ENCODE measurements at regions not wholly inside any gene's neighbourhood (a gene's known extent, or its start where the extent isn't known, plus 50 kb on each side); places are given as distances from the start of the nearest gene placed in this dataset.
"Not testable (repeated sequence)": the region's sequence is repeated elsewhere in the genome, so short reads cannot be mapped to it uniquely, and the experiment has no call there.

- H3K27me3 ChIP-seq (ENCODE audit: low read depth) = no peaks in the 10 kb centered on the region
- intact Hi-C loops (cut with DNase I) = no loop called here
- no peaks in the 10 kb centered on the region for H3K4me1 ChIP-seq
- ATAC-seq (no peak), DNase-seq (no peak)
- H3K36me3 ChIP-seq = no peaks in the 10 kb centered on the region
- TF ChIP-seq CTCF (IDR thresholded peaks at IDR 0.05) = no peak
- H3K9me3 ChIP-seq = no peaks in the 10 kb centered on the region
- H3K27ac ChIP-seq = no peak overlapping the region
- H3K4me3 ChIP-seq = no peak overlapping the region
Measured at GRCh38 chr6:69555088-69555638, 241.6 kb downstream of the LMBRD1 start.

- H3K27ac ChIP-seq = no peak overlapping the region
- intact Hi-C loops (cut with DNase I) = no loop called here
- H3K27me3 ChIP-seq (ENCODE audit: low read depth) = no peaks in the 10 kb centered on the region
- no peaks in the 10 kb centered on the region for H3K9me3 ChIP-seq
- no peaks in the 10 kb centered on the region for H3K4me1 ChIP-seq
- no peaks in the 10 kb centered on the region for H3K36me3 ChIP-seq
- no peak for ATAC-seq
- no peak for TF ChIP-seq CTCF (IDR thresholded peaks at IDR 0.05)
- DNase-seq = no peak
- no peak overlapping the region for H3K4me3 ChIP-seq
Measured at GRCh38 chr6:69542494-69542893, 254.3 kb downstream of the LMBRD1 start.

- H3K4me3 ChIP-seq = no peak overlapping the region
- no peak overlapping the region for H3K27ac ChIP-seq
- no peaks in the 10 kb centered on the region for H3K9me3 ChIP-seq
- DNase-seq (no peak), ATAC-seq (no peak)
- no peaks in the 10 kb centered on the region for H3K27me3 ChIP-seq (ENCODE audit: low read depth)
- no peaks in the 10 kb centered on the region for H3K36me3 ChIP-seq
- intact Hi-C loops (cut with DNase I) = no loop called here
- TF ChIP-seq CTCF (IDR thresholded peaks at IDR 0.05) = no peak
- no peaks in the 10 kb centered on the region for H3K4me1 ChIP-seq
Measured at GRCh38 chr6:69527921-69528476, 268.8 kb downstream of the LMBRD1 start.

GRCh38 chr6:69515480-69515879, 281.3 kb downstream of the LMBRD1 start:
- H3K27ac ChIP-seq; DNase-seq; H3K9me3 ChIP-seq; H3K36me3 ChIP-seq; H3K4me3 ChIP-seq; H3K4me1 ChIP-seq; intact Hi-C loops (cut with DNase I); ATAC-seq; H3K27me3 ChIP-seq (ENCODE audit: low read depth): not testable (repeated sequence)

GRCh38 chr6:69494595-69494994, 302.2 kb downstream of the LMBRD1 start:
- no peak for TF ChIP-seq CTCF (IDR thresholded peaks at IDR 0.05)
- Histone ChIP-seq H3K4me3 (no peak overlapping the region), H3K4me1 (no peaks in the 10 kb centered on the region), H3K9me3 (no peaks in the 10 kb centered on the region), H3K27ac (no peak overlapping the region), H3K36me3 (no peaks in the 10 kb centered on the region), H3K27me3 (ENCODE audit: low read depth) (no peaks in the 10 kb centered on the region)
- DNase-seq (no peak), ATAC-seq (no peak)
- intact Hi-C loops (cut with DNase I) = no loop called here

- intact Hi-C loops (cut with DNase I) = no loop called here
- no peaks in the 10 kb centered on the region for H3K4me1 ChIP-seq
- DNase-seq (no peak), ATAC-seq (no peak)
- no peaks in the 10 kb centered on the region for H3K36me3 ChIP-seq
- no peaks in the 10 kb centered on the region for H3K27me3 ChIP-seq (ENCODE audit: low read depth)
- no peak overlapping the region for H3K4me3 ChIP-seq
- H3K9me3 ChIP-seq = peaks cover 7% of the 10 kb centered on the region
- TF ChIP-seq CTCF (IDR thresholded peaks at IDR 0.05) = no peak
- H3K27ac ChIP-seq = no peak overlapping the region
Measured at GRCh38 chr6:69489970-69490369, 306.8 kb downstream of the LMBRD1 start.
